ENCODE measurements at regions not wholly inside any gene's neighbourhood (a gene's known extent, or its start where the extent isn't known, plus 50 kb on each side); places are given as distances from the start of the nearest gene placed in this dataset.
"Not testable (repeated sequence)": the region's sequence is repeated elsewhere in the genome, so short reads cannot be mapped to it uniquely, and the experiment has no call there.

GRCh38 chr4:111334361-111334760 is 711.5 kb upstream of the PITX2 start (continued):
- no peak for TF ChIP-seq CTCF (IDR thresholded peaks at IDR 0.05 in 2 of 3, conservative IDR thresholded peaks at IDR 0.05 in 1 of 3; ENCODE audit: insufficient read depth in 2 of 3, low read depth in 1 of 3, low read length in 3 of 3)
- no peak for TF ChIP-seq CBX1 (IDR thresholded peaks at IDR 0.05; ENCODE audit: low read depth)
- no peak for TF ChIP-seq HMGN3 (IDR thresholded peaks at IDR 0.05; ENCODE audit: borderline replicate concordance, extremely low read depth, insufficient read length, low read depth, low read length)
- TF ChIP-seq HMBOX1 (IDR thresholded peaks at IDR 0.05), result no peak
- no peak for TF ChIP-seq ZNF778 (CRISPR knock-in tag; IDR thresholded peaks at IDR 0.05)

- H3K9me3 ChIP-seq (replicated peaks; ENCODE audit: control insufficient read depth, insufficient read depth, low read depth, low read length); H2AFZ ChIP-seq (ENCODE audit: low read depth, low read length); DNase-seq (ENCODE audit: extremely low read depth in 1 of 4, low spot score in 3 of 4); H3K4me3 ChIP-seq; in situ Hi-C loops (cut with MboI); POLR2A ChIA-PET; H3K4me1 ChIP-seq (replicated peaks in 1 of 2; ENCODE audit: control insufficient read depth in 2 of 2, insufficient read depth in 2 of 2, low read length in 2 of 2); H3K27me3 ChIP-seq (ENCODE audit: control insufficient read depth in 2 of 2, insufficient read depth in 2 of 2, low read length in 2 of 2); intact Hi-C loops (cut with micrococcal nuclease); H3K79me2 ChIP-seq (ENCODE audit: control insufficient read depth, insufficient read depth, low read length); H3K9ac ChIP-seq (ENCODE audit: insufficient read depth in 1 of 2, low read depth in 2 of 2, low read length in 2 of 2); H3K36me3 ChIP-seq (ENCODE audit: control insufficient read depth, insufficient read depth, low read length); H3K4me2 ChIP-seq (ENCODE audit: insufficient read depth, low read length); FAIRE-seq; H3K9me1 ChIP-seq (ENCODE audit: control insufficient read depth, insufficient read depth, low read length); CTCF ChIA-PET (ENCODE audit: low intra/inter-chr PET ratio); BruUV-seq (replicated peaks); ATAC-seq; H4K20me1 ChIP-seq (replicated peaks; ENCODE audit: control insufficient read depth, insufficient read depth, low read length); H3K27ac ChIP-seq (ENCODE audit: extremely low read depth, low read depth, low read length): not testable (repeated sequence)
- WGBS (ENCODE audit: insufficient coverage, low coverage, missing lambda C conversion rate), result 0% methylated on average over 12 of the region's 18 CpGs
Measured at GRCh38 chr4:111337186-111337876, 714.5 kb upstream of the PITX2 start.
